ENCODE measurements at regions not wholly inside any gene's neighbourhood (a gene's known extent, or its start where the extent isn't known, plus 50 kb on each side); places are given as distances from the start of the nearest gene placed in this dataset.

- no peaks in the 10 kb centered on the region for H3K36me3 ChIP-seq
- no peak for ATAC-seq
- H3K9me3 ChIP-seq: no peaks in the 10 kb centered on the region
- no peak overlapping the region for H3K4me3 ChIP-seq
- no peak for DNase-seq
- WGBS, 4 donors: 37 to 45% (median 38%) methylated on average over 2 of the region's 2 CpGs
- TF ChIP-seq POLR2A (IDR thresholded peaks at IDR 0.05) (no peak), CTCF (IDR thresholded peaks at IDR 0.05) (no peak)
- no peak overlapping the region for H3K27ac ChIP-seq
- no peaks in the 10 kb centered on the region for H3K27me3 ChIP-seq
- H3K4me1 ChIP-seq: peaks cover 0 to 12% (median 0%) of the 10 kb centered on the region in 12 donors
- intact Hi-C loops (cut with DNase I): loop anchor here in 2 of 10 donors (10.0 kb wide), 2 partner anchors 108 to 958 kb away; no protein-coding TSS in a partner anchor
Observed at GRCh38 chr21:16086936-16087335, 357.2 kb downstream of the USP25 start.

- Histone ChIP-seq H3K9me3 (no peaks in the 10 kb centered on the region), H3K27ac (no peak overlapping the region), H3K4me3 (no peak overlapping the region), H3K27me3 (no peaks in the 10 kb centered on the region), H3K4me1 (peaks cover 0 to 12% (median 0%) of the 10 kb centered on the region in 12 donors), H3K36me3 (no peaks in the 10 kb centered on the region)
- TF ChIP-seq POLR2A (IDR thresholded peaks at IDR 0.05) (no peak), CTCF (IDR thresholded peaks at IDR 0.05) (no peak)
- DNase-seq (no peak), ATAC-seq (no peak)
- WGBS, 4 donors: 83 to 93% (median 89%) methylated on average over 1 of the region's 1 CpG
- intact Hi-C loops (cut with DNase I): loop anchor here in 2 of 10 donors (10.0 kb wide), 2 partner anchors 107 to 957 kb away; no protein-coding TSS in a partner anchor
Observed at GRCh38 chr21:16087523-16087922, 357.7 kb downstream of the USP25 start.

- Histone ChIP-seq H3K27me3 (no peaks in the 10 kb centered on the region), H3K36me3 (no peaks in the 10 kb centered on the region), H3K9me3 (no peaks in the 10 kb centered on the region), H3K4me1 (peaks cover 0 to 12% (median 0%) of the 10 kb centered on the region in 12 donors), H3K27ac (no peak overlapping the region), H3K4me3 (no peak overlapping the region)
- ATAC-seq: no peak
- 81 to 92% (median 83%) methylated on average over 1 of the region's 1 CpG for WGBS, 4 donors
- intact Hi-C loops (cut with DNase I): loop anchor here in 2 of 10 donors (10.0 kb wide), 2 partner anchors 107 to 957 kb away; no protein-coding TSS in a partner anchor
- TF ChIP-seq CTCF (IDR thresholded peaks at IDR 0.05) (no peak), POLR2A (IDR thresholded peaks at IDR 0.05) (no peak)
- no peak for DNase-seq
Observed at GRCh38 chr21:16088056-16088455, 358.3 kb downstream of the USP25 start.

DNA sequence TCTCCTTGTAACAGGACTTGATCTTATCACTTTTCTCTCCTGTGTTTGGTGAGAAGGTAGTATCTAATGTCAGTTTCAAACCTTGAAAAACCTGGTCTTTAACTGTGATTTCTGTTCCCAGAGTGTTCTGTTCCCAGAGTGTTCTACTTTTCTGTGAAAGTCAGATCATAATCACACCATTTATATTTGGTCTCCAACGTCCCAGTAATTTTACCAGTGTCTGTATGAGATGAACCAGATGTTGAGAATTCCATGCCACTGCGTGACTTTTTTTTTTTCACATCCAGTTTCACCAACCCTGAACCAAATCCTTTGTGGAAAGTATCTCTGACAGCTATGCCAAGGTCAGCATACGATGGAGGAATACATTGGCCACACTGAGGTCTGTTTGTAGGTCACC, 365.2 kb downstream of the USP25 start:
- 59 to 73% (median 69%) methylated on average over 3 of the region's 3 CpGs for WGBS, 4 donors

More for the DNA sequence above, 365.2 kb downstream of the USP25 start:
- Histone ChIP-seq H3K4me3 (no peak overlapping the region), H3K4me1 (no peaks in the 10 kb centered on the region), H3K36me3 (no peaks in the 10 kb centered on the region), H3K27me3 (no peaks in the 10 kb centered on the region), H3K27ac (no peak overlapping the region), H3K9me3 (no peaks in the 10 kb centered on the region)
- TF ChIP-seq CTCF (IDR thresholded peaks at IDR 0.05) (no peak), POLR2A (IDR thresholded peaks at IDR 0.05) (no peak)
- intact Hi-C loops (cut with DNase I): no loop called here
- DNase-seq: no peak
- no peak for ATAC-seq

Data from heart left ventricle (tissue), 16 donors.